GM18526 (cell line): ENCODE measurements at regions not wholly inside any gene's neighbourhood (a gene's known extent, or its start where the extent isn't known, plus 50 kb on each side); places are given as distances from the start of the nearest gene placed in this dataset.

Experiments
- POLR2A ChIP-seq: IDR thresholded peaks from 3 replicates; pipeline ENCODE4 v1.6.1; 2011; ENCODE audit not compliant: insufficient read length; ENCODE audit errors: extremely low read depth

GRCh38 chr6:155970876-155971708, 515.5 kb upstream of the NOX3 start:
- TF ChIP-seq POLR2A, result no peak

- TF ChIP-seq POLR2A, result no peak
These were observed 514.8 kb upstream of the NOX3 start for GRCh38 chr6:155970472-155970871.

GRCh38 chr6:155968921-155969320, 513.3 kb upstream of the NOX3 start:
- TF ChIP-seq POLR2A, result no peak

GRCh38 chr6:155967322-155967721, 511.7 kb upstream of the NOX3 start:
- no peak for TF ChIP-seq POLR2A

GRCh38 chr6:155964544-155964943, 508.9 kb upstream of the NOX3 start:
- no peak for TF ChIP-seq POLR2A

GRCh38 chr6:155962276-155962675, 506.6 kb upstream of the NOX3 start:
- TF ChIP-seq POLR2A, result no peak

- no peak for TF ChIP-seq POLR2A
These were observed 504.4 kb upstream of the NOX3 start for GRCh38 chr6:155959898-155960495.

GRCh38 chr6:155958550-155958949, 502.9 kb upstream of the NOX3 start:
- no peak for TF ChIP-seq POLR2A

GRCh38 chr6:155955038-155955437, 499.4 kb upstream of the NOX3 start:
- TF ChIP-seq POLR2A, result no peak

- no peak for TF ChIP-seq POLR2A
These were observed 498.5 kb upstream of the NOX3 start for GRCh38 chr6:155954149-155954548.

- no peak for TF ChIP-seq POLR2A
These were observed 493.6 kb upstream of the NOX3 start for GRCh38 chr6:155949256-155949655.

- no peak for TF ChIP-seq POLR2A
These were observed 491.2 kb upstream of the NOX3 start for GRCh38 chr6:155946860-155947259.

GRCh38 chr6:155943635-155944034, 488.0 kb upstream of the NOX3 start:
- TF ChIP-seq POLR2A, result no peak

GRCh38 chr6:155939253-155939652, 483.6 kb upstream of the NOX3 start:
- no peak for TF ChIP-seq POLR2A

- TF ChIP-seq POLR2A, result no peak
These were observed 480.9 kb upstream of the NOX3 start for GRCh38 chr6:155936551-155936950.

GRCh38 chr6:155936127-155936526, 480.5 kb upstream of the NOX3 start:
- TF ChIP-seq POLR2A, result no peak
